H9 (cell line): ENCODE measurements at regions not wholly inside any gene's neighbourhood (a gene's known extent, or its start where the extent isn't known, plus 50 kb on each side); places are given as distances from the start of the nearest gene placed in this dataset.

Experiments
- DNase-seq: peaks from one replicate; pipeline ENCODE4 v3.0.0-alpha.2; 2017
- H2AFZ ChIP-seq: one replicate; pipeline ENCODE4 v1.6.1; 2013; ENCODE audit warnings: mild to moderate bottlenecking, low read length, control low read depth, moderate library complexity
- H2AK5ac ChIP-seq: 2 replicates; pipeline ENCODE4 v1.6.1; 2013; ENCODE audit warnings: low read length, control low read depth, mixed read lengths; ENCODE audit not compliant: insufficient read length
- H2BK120ac ChIP-seq: one replicate; pipeline ENCODE4 v1.6.1; 2013; ENCODE audit warnings: low read depth, mild to moderate bottlenecking, low read length, control low read depth, inconsistent platforms; ENCODE audit not compliant: poor library complexity, severe bottlenecking
- H2BK12ac ChIP-seq: 2 replicates; pipeline ENCODE4 v1.6.1; 2013; ENCODE audit warnings: low read length, control low read depth, mixed read lengths, low read depth; ENCODE audit not compliant: insufficient read length
- H2BK15ac ChIP-seq: 2 replicates; pipeline ENCODE4 v1.6.1; 2013; ENCODE audit warnings: low read depth, low read length, control low read depth
- H2BK20ac ChIP-seq: one replicate; pipeline ENCODE4 v1.6.1; 2013; ENCODE audit warnings: low read depth, mild to moderate bottlenecking, low read length, control low read depth, inconsistent platforms; ENCODE audit not compliant: poor library complexity, severe bottlenecking
- H2BK5ac ChIP-seq: 2 replicates; pipeline ENCODE4 v1.6.1; 2013; ENCODE audit warnings: low read length, control low read depth, mixed read lengths; ENCODE audit not compliant: insufficient read length
- H3K14ac ChIP-seq: 2 replicates; pipeline ENCODE4 v1.6.1; 2013; ENCODE audit warnings: low read length, control low read depth; ENCODE audit not compliant: insufficient read depth
- H3K18ac ChIP-seq: 2 replicates; pipeline ENCODE4 v1.6.1; 2013; ENCODE audit warnings: low read depth, mild to moderate bottlenecking, mixed read lengths, low read length, control low read depth; ENCODE audit not compliant: insufficient read length
- H3K23ac ChIP-seq: 2 replicates; pipeline ENCODE4 v1.6.1; 2013; ENCODE audit warnings: low read length, control low read depth, mixed read lengths, low read depth; ENCODE audit not compliant: insufficient read length
- H3K23me2 ChIP-seq: 2 replicates; pipeline ENCODE4 v1.6.1; 2013; ENCODE audit warnings: low read depth, mild to moderate bottlenecking, mixed read lengths, low read length, control low read depth; ENCODE audit not compliant: insufficient read length, poor library complexity, severe bottlenecking
- H3K27ac ChIP-seq: 2 replicates; pipeline ENCODE4 v1.5.1; 2013; ENCODE audit warnings: low read length, control low read depth, mixed read lengths, low read depth; ENCODE audit not compliant: insufficient read length
- H3K27me3 ChIP-seq: 2 replicates; pipeline ENCODE4 v1.6.1; 2013; ENCODE audit warnings: low read length, control low read depth, inconsistent platforms; ENCODE audit not compliant: insufficient read depth
- H3K4ac ChIP-seq: 2 replicates; pipeline ENCODE4 v1.6.1; 2013; ENCODE audit warnings: low read depth, mild to moderate bottlenecking, control low read depth, inconsistent platforms, low read length, moderate library complexity
- H3K4me1 ChIP-seq: 2 replicates; pipeline ENCODE4 v1.6.1; 2013; ENCODE audit warnings: low read length, control low read depth, inconsistent platforms; ENCODE audit not compliant: insufficient read depth
- H3K4me2 ChIP-seq: 2 replicates; pipeline ENCODE4 v1.6.1; 2013; ENCODE audit warnings: low read length, control low read depth, mixed read lengths; ENCODE audit not compliant: insufficient read length, insufficient read depth
- H3K56ac ChIP-seq: 2 replicates; pipeline ENCODE4 v1.6.1; 2013; ENCODE audit warnings: low read depth, mild to moderate bottlenecking, mixed read lengths, low read length, control low read depth; ENCODE audit not compliant: insufficient read length
- H3K79me1 ChIP-seq: 2 replicates; pipeline ENCODE4 v1.6.1; 2013; ENCODE audit warnings: low read depth, mild to moderate bottlenecking, moderate library complexity, low read length, control low read depth, inconsistent platforms; ENCODE audit not compliant: insufficient read depth, poor library complexity, severe bottlenecking
- H3K79me2 ChIP-seq: 2 replicates; pipeline ENCODE4 v1.6.1; 2013; ENCODE audit warnings: low read length, control low read depth, inconsistent platforms; ENCODE audit not compliant: insufficient read depth
- H3K9ac ChIP-seq: 2 replicates; pipeline ENCODE4 v1.6.1; 2013; ENCODE audit warnings: low read length, control low read depth, mixed read lengths; ENCODE audit not compliant: insufficient read length; ENCODE audit errors: extremely low read depth
- H3K9me3 ChIP-seq: one replicate; pipeline ENCODE4 v1.6.1; 2013; ENCODE audit warnings: low read depth, low read length, inconsistent platforms; ENCODE audit not compliant: control insufficient read depth
- H3T11ph ChIP-seq: one replicate; pipeline ENCODE4 v1.6.1; 2013; ENCODE audit warnings: mild to moderate bottlenecking, low read length, control low read depth, inconsistent platforms
- H4K20me1 ChIP-seq: one replicate; pipeline ENCODE4 v1.6.1; 2013; ENCODE audit not compliant: control insufficient read depth, insufficient read length, insufficient read depth
- H4K5ac ChIP-seq: 2 replicates; pipeline ENCODE4 v1.6.1; 2013; ENCODE audit warnings: low read depth, mild to moderate bottlenecking, mixed read lengths, low read length, control low read depth; ENCODE audit not compliant: insufficient read length
- H4K8ac ChIP-seq: replicated peaks from 2 replicates; pipeline ENCODE4 v1.6.1; 2013; ENCODE audit warnings: low read length, control low read depth, mixed read lengths, low read depth; ENCODE audit not compliant: insufficient read length
- H4K91ac ChIP-seq: 2 replicates; pipeline ENCODE4 v1.6.1; 2013; ENCODE audit warnings: low read depth, mild to moderate bottlenecking, moderate library complexity, mixed read lengths, low read length, control low read depth; ENCODE audit not compliant: insufficient read length
- H3K27ac Mint-ChIP-seq, 3 experiments: 2 replicates in 2 of 3; 3 replicates in 1 of 3; pipeline ENCODE4 v1.8.0; 2020 to 2021; ENCODE audit warnings: mixed read lengths in 3 of 3, mild to moderate bottlenecking in 1 of 3, moderate library complexity in 1 of 3
- H3K27me3 Mint-ChIP-seq: 2 replicates; pipeline ENCODE4 v1.8.0; 2021; ENCODE audit warnings: low read depth, mild to moderate bottlenecking, moderate library complexity, mixed read lengths
- H3K36me3 Mint-ChIP-seq, 3 experiments: 2 replicates in 2 of 3; 3 replicates in 1 of 3; pipeline ENCODE4 v1.8.0; 2020 to 2021; ENCODE audit warnings: low read depth in 3 of 3, mixed read lengths in 3 of 3; ENCODE audit not compliant: insufficient read depth in 1 of 3
- H3K4me1 Mint-ChIP-seq, 2 experiments: 2 replicates each; pipeline ENCODE4 v1.8.0; 2020; ENCODE audit warnings: mixed read lengths in 2 of 2
- H3K4me3 Mint-ChIP-seq, 2 experiments: 2 replicates in 1 of 2; 3 replicates in 1 of 2; pipeline ENCODE4 v1.8.0; 2020 to 2021; ENCODE audit warnings: mild to moderate bottlenecking in 2 of 2, mixed read lengths in 2 of 2, moderate library complexity in 1 of 2
- H3K9me3 Mint-ChIP-seq, 2 experiments: 2 replicates in 1 of 2; 3 replicates in 1 of 2; pipeline ENCODE4 v1.8.0; 2020; ENCODE audit warnings: mild to moderate bottlenecking in 2 of 2, mixed read lengths in 2 of 2, moderate library complexity in 1 of 2
- CTCF ChIP-seq: fragments of 200-600 bp; sonication (generic); conservative IDR thresholded peaks from 3 replicates; pipeline ENCODE4 v1.8.0; 2021; ENCODE audit warnings: antibody characterized with exemption, mild to moderate bottlenecking
- WGBS: extraction: QIAGEN DNeasy Blood & Tissue Kit; methylation state at CpG from one replicate; pipeline ENCODE4 v1.1.7; 2013; ENCODE audit warnings: missing lambda C conversion rate, low lambda C conversion rate, mixed read lengths; ENCODE audit not compliant: insufficient read length; ENCODE audit errors: extremely low coverage; 5-methylcytosine and 5-hydroxymethylcytosine counted together

GRCh38 chr3:159513444-159513843, 475.2 kb upstream of the IL12A start:
- Histone ChIP-seq H3K79me1 (no peaks in the 10 kb centered on the region), H3K23me2 (no peaks in the 10 kb centered on the region), H4K20me1 (no peaks in the 10 kb centered on the region), H3K56ac (no peak overlapping the region), H3K18ac (no peak overlapping the region), H2BK12ac (no peak overlapping the region), H2AK5ac (no peak overlapping the region), H3K4ac (no peak overlapping the region), H3K27ac (no peak overlapping the region), H3K23ac (no peak overlapping the region), H3K14ac (no peak overlapping the region), H3K4me1 (no peaks in the 10 kb centered on the region), H2BK120ac (no peak overlapping the region), H3K79me2 (no peaks in the 10 kb centered on the region), H2AFZ (no peak overlapping the region), H4K5ac (no peak overlapping the region), H3K4me2 (no peak overlapping the region), H3K9ac (no peak overlapping the region), H3K27me3 (no peaks in the 10 kb centered on the region), H2BK20ac (no peak overlapping the region), H4K91ac (no peak overlapping the region), H2BK5ac (no peak overlapping the region), H4K8ac (no peak overlapping the region), H3T11ph (no peak overlapping the region), H3K9me3 (no peaks in the 10 kb centered on the region), H2BK15ac (no peak overlapping the region)
- Mint-ChIP-seq H3K36me3 (peaks cover 0 to 2% (median 0%) of the 10 kb centered on the region in 3 experiments; a peak in 1 of 7 replicates), H3K27me3 (peaks cover 8% of the 10 kb centered on the region), H3K4me1 (no peaks in the 10 kb centered on the region), H3K27ac (no peak overlapping the region), H3K9me3 (peaks cover 2 to 3% of the 10 kb centered on the region in 2 experiments; a peak in 1 of 5 replicates), H3K4me3 (no peak overlapping the region)
- TF ChIP-seq CTCF: no peak
- no peak for DNase-seq
- WGBS: no CpG with 5 or more reads among the region's 6 CpGs
